ENCODE measurements at regions not wholly inside any gene's neighbourhood (a gene's known extent, or its start where the extent isn't known, plus 50 kb on each side); places are given as distances from the start of the nearest gene placed in this dataset.
"Not testable (repeated sequence)": the region's sequence is repeated elsewhere in the genome, so short reads cannot be mapped to it uniquely, and the experiment has no call there.

DNA sequence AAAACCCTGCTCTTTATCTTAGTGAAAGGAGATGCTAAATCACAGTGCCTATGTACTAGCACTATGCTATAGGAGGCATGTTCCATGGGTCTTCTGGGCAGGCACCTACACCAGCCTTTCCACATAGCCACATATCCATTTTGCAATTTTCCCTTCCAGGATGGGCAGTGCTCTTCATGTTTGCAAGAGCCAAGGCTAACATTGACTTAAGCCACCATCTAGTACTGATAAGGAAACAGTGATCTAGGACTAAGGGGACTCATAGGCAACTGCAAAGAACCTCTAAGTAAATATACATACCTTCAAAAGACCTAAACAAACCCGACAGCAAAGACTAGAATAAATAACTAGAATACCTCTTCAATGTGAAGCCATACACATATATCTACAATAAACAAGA is 919.7 kb upstream of the GYPC start:
- no peak for DNase-seq

DNA sequence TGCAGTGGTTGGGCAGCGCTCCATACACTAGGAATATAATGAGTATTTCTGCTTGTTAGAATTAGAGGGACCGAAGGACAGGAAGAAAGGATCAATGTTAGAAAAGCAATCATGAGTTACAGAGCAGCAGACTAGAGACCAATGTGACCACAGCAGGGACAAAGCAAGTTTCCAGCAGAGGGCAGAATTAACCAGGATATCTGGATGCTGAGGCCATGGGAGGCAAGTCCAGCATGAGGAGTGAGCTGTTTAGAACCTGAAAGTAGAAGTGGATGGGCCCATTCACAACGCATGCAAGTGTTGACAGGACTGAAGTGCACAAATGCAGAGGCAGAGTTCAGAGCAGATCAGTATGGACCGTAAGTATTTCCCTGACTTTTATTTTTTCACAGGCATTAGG is 910.4 kb upstream of the GYPC start:
- no peak for DNase-seq

DNA sequence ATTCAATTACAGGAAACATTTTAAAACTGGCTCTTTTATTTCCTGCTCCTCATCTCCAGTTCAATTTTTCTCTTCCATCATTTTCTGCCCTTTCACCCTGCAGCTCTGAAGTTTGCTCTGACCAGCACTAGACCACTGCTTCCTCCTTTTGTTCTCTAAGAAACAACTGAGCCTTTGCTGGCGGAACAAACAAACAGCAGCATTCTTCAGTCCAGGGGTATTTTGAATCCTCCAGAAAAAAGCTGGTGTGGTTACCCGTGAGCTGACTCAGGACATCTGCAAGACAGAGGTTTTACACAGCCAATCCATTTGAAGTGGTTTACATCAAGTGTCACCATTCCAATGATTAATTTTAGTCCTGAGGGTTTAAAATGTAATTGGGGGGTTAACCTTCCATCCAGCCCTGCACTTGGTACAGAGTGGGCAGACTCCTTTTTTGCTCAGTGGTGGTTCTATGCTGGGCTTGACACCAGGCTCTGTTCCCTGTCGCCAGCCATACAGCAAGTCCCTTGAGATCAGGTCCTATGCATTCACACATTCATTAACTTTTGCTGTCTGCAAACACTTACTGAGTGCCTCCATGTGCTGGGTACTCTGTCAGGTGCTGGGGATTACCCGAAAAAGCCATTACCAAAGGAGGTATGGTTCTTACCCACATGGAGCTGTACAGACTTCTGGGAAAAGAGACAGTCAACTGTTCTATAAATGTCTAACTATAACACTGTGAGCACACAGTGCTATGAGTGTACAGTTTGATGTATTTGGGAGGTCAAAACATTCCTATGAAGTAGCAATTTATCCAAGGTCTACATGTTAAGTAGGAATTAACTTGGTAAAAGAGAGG is 909.4 kb upstream of the GYPC start:
- DNase-seq = no peak

DNA sequence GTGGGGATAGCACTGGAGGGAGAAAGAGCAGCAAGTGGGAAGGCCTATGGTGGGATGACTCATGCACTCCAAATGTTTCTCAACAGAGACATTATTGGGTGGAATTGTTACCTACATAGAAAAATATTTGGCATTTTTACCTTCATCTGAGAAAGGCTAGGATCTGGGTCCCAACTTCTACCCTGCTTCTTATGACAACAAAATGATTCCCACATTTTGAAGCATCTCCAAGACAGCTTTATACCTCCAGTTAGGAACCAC is 908.9 kb upstream of the GYPC start:
- no peak for DNase-seq

DNA sequence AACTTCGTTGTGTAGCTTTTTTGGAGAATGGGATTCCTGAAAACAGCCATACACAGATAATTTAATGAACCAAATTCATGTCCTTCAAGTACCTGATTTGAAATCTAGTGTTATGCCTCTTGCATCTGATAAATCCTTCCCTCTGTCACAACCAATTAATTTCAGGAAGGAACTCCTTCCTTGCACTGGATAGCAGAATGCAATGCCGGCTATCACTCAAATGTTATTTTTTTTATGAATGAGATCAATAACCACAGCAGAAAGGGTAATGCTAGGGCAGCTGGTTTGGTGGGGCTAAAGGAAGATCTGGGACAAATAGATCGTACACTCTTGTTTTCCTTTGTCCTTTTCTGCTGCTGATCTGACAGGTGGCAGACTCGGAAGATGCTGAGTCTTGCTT is 899.5 kb upstream of the GYPC start:
- no peak for DNase-seq

DNA sequence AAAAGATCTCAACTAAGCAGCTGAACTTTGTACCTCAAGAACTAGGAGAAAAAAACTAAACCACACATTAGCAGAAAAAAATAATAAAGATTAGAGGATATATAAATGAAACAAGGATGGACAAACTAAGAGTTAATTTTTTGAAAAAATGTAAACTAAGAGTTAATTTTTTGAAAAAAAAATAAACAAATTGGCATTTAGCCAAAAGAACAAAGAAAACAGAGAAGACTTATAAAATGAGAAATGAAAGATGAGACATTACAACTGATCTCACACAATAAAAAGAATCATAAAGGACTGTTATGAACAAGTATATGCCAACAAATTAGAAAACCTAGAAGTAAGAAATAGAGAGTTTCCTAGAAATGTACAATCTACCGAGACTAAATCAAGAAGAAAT is 859.2 kb upstream of the GYPC start:
- no peak for DNase-seq

DNA sequence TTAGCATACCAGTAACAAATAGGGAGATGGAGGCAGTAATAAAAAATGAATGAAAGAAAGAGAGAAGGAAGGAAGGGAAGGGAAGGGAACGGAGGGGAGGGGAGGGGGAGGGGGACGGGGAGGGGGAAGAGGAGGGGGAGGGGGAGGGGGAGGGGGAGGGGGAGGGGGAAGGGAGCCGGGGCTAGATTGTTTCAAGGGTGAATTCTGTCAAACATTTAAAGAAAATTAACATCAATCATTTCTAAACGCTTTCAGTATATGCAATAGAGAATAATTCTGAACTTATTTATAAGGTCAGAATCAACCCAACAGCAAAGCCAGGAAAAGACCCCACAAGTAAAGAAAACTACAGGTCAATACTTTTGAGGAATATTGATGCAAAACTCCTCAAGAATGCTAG is 858.8 kb upstream of the GYPC start:
- DNase-seq = no peak

DNA sequence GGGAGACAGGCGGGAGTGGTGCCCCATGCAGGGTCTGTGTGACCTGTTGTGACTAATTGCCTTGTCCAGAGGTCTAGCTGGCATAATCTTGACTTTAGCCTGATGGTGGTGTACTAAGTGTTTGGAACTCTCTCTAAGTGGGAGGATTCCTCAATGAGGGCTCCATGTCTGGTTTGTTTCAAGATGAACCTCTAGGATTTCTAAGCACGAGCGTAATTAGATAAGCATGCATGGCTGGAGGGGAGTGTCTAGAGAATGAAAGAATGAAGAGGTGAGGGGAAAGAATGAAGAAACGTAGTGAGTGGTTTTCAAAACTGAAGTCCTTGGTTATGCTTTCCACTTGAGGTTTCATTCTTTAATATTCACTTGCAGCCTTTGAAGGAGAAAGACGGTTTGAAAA is 833.2 kb upstream of the GYPC start:
- no peak for DNase-seq

DNA sequence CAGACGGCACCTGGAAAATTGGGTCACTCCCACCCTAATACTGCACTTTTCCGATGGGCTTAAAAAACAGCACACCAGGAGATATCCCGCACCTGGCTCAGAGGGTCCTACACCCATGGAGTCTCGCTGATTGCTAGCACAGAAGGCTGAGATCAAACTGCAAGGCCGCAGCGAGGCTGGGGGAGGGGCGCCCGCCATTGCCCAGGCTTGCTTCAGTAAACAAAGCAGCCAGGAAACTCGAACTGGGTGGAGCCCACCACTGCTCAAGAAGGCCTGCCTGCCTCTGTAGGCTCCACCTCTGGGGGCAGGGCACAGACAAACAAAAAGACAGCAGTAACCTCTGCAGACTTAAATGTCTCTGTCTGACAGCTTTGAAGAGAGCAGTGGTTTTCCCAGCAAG is 830.2 kb upstream of the GYPC start:
- not testable (repeated sequence) for DNase-seq

DNA sequence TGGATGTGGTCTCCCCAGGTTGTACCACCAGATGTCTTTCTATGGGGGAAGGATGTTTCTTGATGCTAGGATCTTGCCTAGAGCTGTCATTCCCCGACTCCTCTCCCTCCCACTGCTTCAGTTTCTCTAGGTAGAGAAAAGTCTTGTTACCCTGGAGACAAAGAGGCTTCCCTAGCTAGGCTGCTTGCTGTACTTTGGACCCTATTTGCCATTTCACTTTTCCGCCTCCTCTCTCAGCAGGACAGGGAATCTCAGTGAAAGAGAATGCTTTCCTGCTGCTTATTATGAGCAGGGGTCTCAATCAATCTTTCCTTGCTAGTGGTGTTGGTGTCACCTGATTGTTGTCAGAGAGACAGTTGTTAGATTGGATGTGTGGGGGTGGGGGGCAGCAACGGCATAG is 818.8 kb upstream of the GYPC start:
- no peak for DNase-seq

DNA sequence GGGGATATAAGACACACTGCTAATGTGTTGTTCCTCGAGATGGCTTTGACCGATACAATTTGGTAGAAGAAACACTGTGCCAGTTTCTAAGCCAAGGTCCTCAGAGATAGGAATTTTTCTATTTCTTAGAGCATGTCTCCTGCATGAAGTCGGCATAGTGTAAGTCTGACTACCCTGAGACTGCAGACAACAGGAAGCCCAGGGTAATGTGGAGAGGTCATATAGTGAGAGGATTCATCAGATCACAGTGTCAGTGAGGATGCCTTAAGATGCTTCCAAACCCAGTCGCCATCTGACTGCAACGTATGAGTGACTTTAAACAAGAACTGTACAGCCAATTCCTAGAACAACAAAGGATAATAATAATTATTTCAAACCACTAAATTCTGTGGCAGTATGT is 818.3 kb upstream of the GYPC start:
- no peak for DNase-seq

DNA sequence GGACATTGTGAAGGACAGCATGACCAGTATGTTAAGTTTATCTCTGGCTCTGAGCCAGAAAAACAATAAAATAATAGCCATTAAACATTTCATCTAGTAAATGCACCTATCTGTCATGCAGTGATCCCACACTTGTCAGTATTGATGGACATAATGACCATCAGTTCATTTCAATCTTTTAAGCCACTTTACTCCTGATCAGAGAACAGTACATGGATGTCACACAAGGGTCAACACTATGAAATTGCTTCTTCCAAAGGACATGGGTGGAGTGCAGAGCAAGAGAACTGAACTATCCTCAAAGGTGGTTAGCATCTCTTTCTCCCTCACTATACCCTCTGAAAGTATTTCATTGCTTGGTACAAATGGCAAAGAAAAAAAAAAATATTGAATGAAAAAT is 816.0 kb upstream of the GYPC start:
- no peak for DNase-seq

DNA sequence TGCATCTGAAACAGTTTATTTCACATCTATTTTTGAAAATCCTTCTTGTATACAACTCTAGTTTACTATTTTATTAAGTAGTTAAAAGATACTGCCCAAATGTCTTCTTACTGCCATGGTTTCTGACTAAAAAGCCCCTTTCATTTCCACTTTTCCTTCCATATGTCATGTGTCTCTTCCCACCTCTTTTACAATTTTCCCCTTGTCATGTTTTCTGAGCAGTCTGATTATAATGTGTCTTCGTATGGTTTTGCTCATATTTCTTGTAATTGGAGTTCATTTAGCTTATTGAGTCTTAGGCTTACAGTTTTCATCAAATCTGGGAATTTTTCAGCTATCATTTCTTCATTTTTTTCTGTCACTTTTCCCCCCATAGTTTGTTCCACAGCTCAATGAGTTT is 813.9 kb upstream of the GYPC start:
- DNase-seq = no peak

DNA sequence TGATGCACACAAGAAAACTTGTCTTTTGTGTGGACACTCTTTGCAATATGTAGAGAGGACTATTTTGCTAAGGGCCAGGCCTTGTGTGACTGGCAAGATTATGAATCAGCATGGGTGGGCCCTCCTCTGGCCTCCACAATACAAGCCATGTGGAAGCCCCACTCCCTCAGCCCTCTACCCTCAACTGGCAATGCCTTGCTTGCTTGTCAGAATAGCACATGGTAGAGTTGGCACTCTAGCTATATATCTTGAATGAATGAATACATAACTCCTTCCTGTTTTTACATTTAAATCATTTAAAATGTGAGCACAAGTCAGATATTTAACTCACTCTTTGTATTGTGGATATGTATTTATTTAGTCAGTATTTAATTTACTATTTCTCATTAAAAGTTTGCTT is 805.4 kb upstream of the GYPC start:
- DNase-seq = no peak

DNA sequence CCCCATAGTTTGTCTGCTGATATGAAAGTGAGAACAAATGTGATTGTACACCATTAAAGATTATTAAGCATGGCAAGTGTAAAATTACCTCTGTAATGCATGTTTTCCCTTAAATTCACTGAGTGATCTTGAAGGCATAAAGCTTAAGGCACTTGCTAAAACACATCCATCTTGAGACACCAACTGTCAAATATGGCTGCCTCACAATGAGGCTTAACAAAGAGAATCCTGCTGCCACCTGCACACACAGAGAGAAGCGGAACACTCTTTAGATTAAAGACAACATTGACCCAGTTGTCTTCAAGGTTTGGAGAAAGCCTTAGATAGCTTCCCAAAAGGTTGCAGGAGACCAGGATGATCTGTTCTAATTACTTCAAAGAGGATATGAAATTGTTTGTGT is 803.6 kb upstream of the GYPC start:
- no peak for DNase-seq

DNA sequence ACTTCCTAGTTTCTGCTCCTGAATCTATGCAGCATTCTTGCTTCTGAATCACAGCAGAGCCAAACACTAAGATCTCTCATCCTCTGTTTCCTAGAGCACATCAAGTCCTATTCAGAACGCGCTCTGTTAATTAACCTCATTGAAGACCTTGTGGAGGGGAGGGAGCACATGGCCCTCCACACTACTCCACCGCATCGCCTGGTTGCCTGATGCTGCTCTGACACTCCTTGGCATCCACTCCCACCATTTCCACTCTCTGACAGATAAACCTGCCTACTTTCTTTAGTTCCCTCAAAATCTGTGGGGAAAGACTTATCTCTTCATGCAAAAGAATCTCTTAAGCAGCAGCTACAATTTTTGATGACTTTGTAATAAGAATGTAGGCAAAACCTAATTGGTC is 802.3 kb upstream of the GYPC start:
- DNase-seq = no peak

DNA sequence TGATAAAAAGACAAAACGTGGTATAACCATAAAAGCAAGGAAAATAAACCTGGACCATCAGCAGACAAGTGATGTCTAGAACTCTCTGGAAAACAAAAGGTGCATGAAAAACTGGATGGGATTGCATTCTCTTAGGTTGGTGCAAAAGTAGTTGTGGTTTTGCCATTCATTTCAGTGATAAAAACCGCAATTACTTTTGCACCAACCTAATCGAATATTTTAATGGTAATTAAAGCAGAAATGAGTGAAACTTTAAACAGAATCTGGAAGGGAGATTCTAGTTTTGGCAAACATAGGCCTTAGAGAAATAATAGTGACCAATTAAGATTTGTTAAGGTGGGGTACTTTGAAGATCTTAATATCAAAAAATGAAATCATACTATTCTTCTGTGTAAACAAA is 800.8 kb upstream of the GYPC start:
- DNase-seq = no peak

DNA sequence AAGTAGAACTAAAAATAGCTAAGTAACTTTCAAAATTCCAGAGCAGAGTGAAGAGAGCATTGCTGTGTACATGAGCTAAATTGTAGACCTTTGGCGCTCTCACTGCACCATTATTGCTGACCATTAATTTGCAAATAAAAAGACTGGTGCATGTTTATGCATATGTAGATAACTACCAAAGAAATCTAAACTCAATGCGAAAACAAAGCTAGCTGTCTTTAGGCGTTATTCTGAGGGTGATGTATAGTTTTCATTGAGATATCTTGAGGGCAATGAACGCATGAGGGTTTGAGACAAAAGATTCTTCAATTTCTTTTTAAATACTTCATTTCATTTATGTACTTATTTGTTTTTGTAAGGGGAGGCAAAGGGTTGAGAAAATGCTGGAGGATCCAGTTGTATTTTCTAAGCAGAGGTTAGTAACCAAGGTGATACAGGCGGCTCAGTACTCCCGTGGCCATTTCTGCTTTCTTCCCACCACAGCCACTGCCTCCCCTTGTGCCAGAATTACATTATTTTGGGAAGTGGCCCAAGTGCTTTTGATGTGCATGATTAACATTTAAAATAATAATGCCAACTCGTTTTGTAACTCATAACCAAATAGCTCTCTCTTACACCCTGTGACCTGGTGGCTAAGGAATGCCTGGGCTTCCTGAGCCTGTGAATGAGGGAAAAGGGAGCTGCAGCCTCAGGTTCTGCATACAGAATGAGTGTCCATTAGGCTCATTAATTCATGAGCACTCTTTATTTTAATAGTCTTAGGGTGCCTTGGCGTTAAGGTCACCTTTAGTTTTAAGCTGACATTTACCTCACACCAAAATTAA is 797.8 kb upstream of the GYPC start:
- no peak for DNase-seq

DNA sequence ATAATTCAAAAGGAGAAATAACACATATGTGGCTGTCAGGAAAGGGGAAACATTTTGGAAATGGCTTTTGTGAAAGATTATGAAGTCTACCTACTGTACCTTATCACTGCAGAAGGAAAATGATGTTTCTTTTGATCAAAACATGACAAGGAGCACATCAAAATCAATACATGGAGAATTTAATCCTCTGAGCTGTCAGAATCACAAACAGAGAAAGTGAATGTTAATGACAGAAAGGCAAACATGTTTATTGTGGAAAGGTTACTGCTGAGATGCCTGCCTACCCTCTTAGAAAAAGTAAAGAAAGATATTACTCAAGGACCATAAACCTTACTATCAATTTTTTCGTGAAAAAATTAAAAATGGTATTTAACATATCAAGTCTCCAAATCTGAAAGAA is 794.5 kb upstream of the GYPC start:
- DNase-seq = no peak

DNA sequence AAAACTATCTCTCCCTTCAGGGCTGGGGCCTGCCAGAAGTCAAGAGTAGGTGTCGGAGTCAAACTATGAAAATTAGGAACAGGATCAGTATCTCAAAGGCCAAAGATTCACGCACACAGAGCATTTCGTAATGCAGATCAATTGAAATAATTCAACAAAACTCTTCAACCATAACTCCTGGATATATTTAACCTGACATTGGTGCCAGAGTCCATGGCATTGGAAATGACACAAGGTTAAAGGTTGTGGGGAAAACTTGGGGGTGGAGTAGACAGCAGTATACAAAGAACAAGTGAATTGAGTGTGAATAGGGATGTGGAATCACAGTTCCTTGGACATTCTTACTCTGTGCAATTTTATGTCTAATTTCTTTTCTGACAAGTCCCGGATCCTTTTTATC is 788.0 kb upstream of the GYPC start:
- no peak for DNase-seq

DNA sequence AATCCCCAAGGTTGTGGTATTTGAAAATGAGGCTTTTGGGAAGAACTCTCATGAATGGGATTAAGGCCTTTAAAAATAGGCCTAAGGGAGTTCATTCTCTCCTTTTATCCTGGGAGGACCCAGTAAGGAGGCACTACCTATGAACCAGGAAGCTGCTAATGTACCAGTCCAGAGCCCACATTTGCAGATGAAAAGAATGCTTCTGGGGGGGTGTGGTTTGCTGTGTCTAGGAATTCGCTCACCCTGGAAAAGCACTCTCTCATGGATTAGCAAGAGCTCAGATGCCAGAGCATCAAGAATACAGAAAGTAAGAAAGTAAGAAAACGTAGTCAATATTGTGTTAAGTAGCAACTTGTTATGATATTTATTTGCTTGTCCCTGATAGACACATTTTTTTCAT is 785.7 kb upstream of the GYPC start:
- no peak for DNase-seq

DNA sequence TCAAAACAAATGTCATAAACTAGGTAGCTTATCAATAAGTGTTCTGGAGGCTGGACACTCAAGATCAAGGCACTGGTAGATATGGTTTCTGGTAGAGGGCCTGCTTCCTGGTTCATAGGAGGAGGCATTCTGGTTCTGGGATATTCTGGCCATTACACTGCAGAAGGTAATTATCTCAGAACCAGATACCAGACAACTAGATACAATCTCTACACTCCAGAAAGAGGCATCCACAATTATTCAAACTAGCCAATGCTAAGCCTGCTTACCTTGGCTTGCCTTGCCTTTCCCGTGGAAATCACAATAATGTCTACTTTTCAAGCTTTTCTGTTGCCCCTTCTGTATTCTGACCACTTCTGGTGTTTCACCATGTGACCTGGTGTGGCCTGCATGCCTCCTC is 785.2 kb upstream of the GYPC start:
- no peak for DNase-seq

DNA sequence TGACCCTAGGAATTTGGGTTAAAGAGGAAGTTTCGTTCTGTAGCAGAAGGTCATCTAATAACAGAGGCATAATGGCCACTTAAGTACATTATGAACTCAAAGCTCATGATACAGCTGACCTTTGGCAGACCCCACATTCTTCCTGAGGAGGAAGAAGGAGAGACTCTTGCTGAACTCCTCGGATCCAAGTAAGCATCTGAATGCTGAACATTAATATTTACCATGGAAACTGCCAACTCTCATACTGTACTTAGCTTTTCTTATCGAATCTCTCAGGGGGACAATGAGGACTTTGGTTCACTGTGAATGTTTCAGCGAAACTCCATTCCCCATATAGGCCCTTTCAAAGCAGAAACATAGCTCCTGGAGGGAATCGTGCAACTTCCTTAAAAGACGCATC is 781.4 kb upstream of the GYPC start:
- DNase-seq = no peak

DNA sequence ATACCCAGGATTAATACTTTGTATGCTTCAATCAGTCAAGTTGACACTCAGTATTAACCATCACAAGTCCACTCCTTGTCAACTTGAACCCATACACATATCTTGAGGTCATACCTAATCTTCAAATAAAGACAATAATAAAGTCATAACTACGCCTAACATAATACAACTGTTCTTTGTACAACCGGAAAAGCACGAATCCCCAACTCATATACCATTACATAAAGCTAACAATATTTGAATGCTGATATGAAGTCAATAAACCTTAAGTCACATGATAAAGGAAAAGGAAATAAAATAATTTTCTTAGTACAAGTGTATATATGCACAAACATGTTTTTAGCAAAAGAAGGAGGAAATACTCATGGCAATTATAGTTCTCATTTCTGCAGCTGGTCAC is 770.6 kb upstream of the GYPC start:
- DNase-seq = no peak

DNA sequence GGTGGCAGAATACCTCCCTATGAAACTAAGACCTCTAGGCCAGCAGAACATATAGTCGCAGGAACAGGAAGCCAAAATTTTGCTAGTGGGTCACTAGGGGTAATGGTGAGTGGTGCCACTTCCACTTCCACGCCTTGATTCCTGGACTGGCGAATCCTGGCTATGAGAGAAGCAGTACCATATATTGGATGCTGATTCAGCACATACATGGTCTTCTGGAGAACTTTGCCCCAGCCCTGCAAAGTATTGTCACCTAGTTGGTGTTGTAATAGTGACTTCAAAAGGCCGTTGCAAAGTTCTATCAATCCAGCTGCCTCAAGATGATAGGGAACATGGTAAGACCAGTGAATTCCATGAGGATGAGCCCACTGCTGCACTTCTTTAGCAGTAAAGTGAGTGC is 769.8 kb upstream of the GYPC start:
- no peak for DNase-seq

Measured in dermis blood vessel endothelial cell (primary cell).